K562 (cell line): ENCODE measurements at regions not wholly inside any gene's neighbourhood (a gene's known extent, or its start where the extent isn't known, plus 50 kb on each side); places are given as distances from the start of the nearest gene placed in this dataset.

Source experiments
- BRF2 ChIP-seq: IDR thresholded peaks from 3 replicates; pipeline ENCODE4 v1.6.1; 2011; ENCODE audit warnings: borderline replicate concordance, mild to moderate bottlenecking; ENCODE audit not compliant: insufficient read length, insufficient read depth
- PATZ1 ChIP-seq: fragments of 250-450 bp; sonication (Bioruptor Pico); IDR thresholded peaks from 2 replicates; pipeline ENCODE4 v1.5.0; 2020; ENCODE audit warnings: mild to moderate bottlenecking, borderline replicate concordance
- TFAP4 ChIP-seq: sonication (generic); formaldehyde crosslinking; IDR thresholded peaks from 2 replicates; pipeline ENCODE4 v1.8.0; 2022; ENCODE audit warnings: missing genetic modification reagents, mild to moderate bottlenecking, moderate library complexity, borderline replicate concordance
- ZBTB5 ChIP-seq: fragments of 450-650 bp; IDR thresholded peaks from 2 replicates; pipeline ENCODE4 v1.6.1; 2017; ENCODE audit warnings: antibody characterized with exemption
- ZNF175 ChIP-seq: fragments of 200-800 bp; sonication (Bioruptor generic); IDR thresholded peaks from 2 replicates; pipeline ENCODE4 v1.6.1; 2016; ENCODE audit warnings: low read depth, mild to moderate bottlenecking, missing genetic modification characterization, missing compliant biosample characterization

DNA sequence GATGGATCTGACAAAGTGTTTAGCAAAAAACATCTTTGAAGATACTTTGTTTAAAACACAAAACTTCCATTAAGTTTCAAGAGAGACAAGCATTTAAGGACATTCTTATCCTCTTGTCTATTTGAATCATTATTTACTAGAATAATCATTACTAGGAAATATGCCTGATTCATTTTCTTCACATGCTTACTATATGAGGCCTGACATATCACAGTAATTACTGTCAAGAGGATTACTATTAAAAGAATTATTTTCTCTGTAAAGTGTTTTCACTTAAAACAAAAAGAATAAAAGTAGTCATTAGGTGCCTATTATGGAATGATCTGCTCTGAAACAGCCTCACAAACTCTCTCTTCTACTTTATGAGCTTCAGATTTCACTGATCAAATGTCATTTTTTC lies 402.1 kb upstream of the MGAT4C start (continued):
- no peak for TF ChIP-seq BRF2
- no peak for TF ChIP-seq ZNF175 (CRISPR knock-in tag)
- TF ChIP-seq TFAP4 (CRISPR knock-in tag), result no peak
- TF ChIP-seq PATZ1, result no peak
- TF ChIP-seq ZBTB5, result no peak
